GM21381 (cell line): ENCODE measurements at regions not wholly inside any gene's neighbourhood (a gene's known extent, or its start where the extent isn't known, plus 50 kb on each side); places are given as distances from the start of the nearest gene placed in this dataset.

ENCODE experiments used
- ATAC-seq: cut with Tn5 transposase; IDR thresholded peaks from one replicate; pipeline ENCODE4 v1.9.1; 2021; ENCODE audit warnings: mild to moderate bottlenecking, moderate library complexity; ENCODE audit not compliant: unreplicated experiment

DNA sequence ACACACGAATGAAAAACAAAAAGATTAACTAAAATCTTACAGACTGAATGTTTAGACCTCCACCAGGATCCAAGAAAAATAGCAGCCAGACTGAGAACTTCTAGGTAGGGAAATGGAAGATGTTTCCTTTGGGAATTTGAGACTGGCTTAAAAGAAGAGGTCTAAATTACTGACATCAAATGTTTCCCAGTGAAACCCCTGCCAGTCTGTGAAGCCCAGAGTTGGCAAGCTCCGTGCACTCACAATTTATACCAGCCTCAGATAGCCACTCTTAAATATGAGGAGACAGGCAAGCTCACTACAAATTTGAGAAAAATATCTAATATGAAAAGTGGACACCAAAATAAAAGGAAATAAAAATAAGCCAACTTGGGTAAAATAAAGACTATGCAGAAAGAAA is 700.5 kb upstream of the ZNF385D start:
- ATAC-seq: no peak

DNA sequence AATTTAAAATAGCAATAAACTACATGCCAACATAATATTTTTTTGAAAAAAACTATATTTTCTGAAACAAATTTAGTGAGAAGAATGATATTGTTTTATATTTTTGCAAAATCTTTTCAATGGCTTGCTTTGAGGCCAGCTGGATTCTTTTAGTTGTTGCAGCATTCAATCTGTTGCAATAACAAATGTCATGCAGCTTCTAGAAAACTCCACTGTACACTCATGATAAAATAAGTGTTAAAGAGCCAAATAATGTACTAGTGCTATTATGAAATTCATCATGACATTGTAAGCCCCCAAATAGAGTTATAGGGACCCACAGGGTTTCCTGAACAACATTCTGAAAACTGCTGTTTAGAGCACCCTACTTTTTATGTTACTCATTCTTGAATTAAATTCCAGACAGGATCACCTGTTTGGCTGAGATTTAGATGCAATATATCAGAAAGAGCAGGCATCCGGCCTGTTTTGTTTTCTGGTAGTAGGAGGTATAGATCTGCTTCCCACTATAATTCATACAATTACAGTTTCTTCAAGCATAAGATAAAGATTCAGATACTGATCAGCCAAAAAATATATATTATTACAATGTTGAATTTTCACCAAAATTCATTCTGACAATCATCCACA is 703.0 kb upstream of the ZNF385D start:
- no peak for ATAC-seq

DNA sequence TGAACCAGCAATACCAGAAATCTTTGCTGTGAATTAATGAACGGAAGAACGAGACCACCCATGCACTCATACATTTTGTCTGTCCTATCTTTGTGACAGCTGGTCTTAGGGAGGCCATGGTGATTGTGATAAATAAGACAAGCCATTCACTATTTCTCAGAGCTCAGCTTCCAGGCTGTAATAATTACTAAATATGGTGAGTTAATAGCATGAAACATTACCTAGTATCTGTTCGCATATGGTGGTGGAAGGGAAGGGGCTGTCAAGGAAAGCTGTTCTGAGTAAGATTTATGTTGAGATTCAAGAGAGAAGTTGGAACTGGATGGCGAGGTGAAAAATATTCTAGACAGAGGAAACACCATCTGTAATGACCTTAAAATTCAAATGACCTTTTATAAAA is 719.0 kb upstream of the ZNF385D start:
- no peak for ATAC-seq

GRCh38 chr3:22471557-22471956 is 720.5 kb upstream of the ZNF385D start:
- no peak for ATAC-seq

GRCh38 chr3:22474706-22475445 is 723.9 kb upstream of the ZNF385D start:
- ATAC-seq: no peak

- ATAC-seq: no peak
These were observed 724.7 kb upstream of the ZNF385D start for GRCh38 chr3:22475665-22476240.

- no peak for ATAC-seq
These were observed 726.0 kb upstream of the ZNF385D start for GRCh38 chr3:22476976-22477375.

DNA sequence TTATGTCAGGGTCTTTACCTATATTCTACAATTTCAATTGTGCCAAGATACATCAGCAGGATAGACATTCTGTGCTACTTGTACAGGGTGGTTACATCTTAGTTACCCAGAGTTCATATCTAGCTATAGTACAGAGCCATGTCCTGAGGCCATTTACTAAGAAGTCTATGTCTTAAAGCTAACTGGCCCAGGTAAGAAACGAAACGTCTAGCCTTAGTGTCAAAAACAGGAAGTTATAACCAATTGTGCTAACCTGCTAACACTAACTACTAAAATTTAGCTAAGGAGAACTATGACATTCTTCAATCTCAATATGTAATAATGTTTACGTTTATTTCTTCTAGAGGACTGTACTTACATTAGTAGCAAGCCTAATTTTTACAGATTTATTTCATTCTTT is 717.2 kb upstream of the UBE2E2 start:
- no peak for ATAC-seq

DNA sequence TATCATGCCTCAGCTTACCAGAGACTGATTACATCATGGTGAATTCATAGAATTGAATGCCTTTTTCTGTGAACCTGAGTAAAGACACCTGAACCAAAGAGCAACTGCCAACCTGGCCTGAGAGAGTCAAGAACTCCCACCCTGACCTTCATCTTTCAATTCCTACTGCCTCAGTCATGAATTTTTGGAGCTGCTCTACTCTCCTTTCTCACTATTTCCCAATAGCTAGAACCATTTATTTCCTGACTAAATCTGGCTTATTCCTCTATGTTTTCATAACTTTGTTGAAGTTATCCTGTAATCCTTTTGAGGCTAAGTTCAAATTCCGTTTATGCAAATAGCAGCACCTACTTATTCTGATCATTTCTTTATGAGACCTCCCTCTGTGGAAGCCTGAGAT is 712.4 kb upstream of the UBE2E2 start:
- no peak for ATAC-seq

- no peak for ATAC-seq
These were observed 711.8 kb upstream of the UBE2E2 start for GRCh38 chr3:22491344-22491743.

- ATAC-seq: no peak
These were observed 710.8 kb upstream of the UBE2E2 start for GRCh38 chr3:22492342-22492741.

- ATAC-seq: no peak
These were observed 707.9 kb upstream of the UBE2E2 start for GRCh38 chr3:22495241-22495640.

DNA sequence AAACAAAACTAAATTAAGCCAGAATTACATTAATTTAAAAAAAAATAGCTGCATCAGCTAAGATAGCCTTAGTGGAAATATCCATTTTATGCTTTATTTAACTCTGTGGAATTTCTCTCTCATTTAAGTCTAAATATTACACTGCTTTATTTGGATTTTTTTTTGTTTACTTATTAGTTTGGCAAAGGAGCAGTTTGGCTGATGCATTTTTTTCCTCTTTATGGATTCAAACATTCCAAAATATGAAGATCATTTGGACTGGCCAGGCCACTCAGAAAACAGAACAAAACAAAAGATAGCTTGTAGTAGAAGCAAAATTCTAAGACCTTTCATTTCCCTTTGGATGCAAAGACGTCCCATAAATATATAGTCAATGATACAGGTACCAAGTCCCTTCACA is 707.3 kb upstream of the UBE2E2 start:
- ATAC-seq: no peak

GRCh38 chr3:22496641-22497040 is 706.5 kb upstream of the UBE2E2 start:
- no peak for ATAC-seq

DNA sequence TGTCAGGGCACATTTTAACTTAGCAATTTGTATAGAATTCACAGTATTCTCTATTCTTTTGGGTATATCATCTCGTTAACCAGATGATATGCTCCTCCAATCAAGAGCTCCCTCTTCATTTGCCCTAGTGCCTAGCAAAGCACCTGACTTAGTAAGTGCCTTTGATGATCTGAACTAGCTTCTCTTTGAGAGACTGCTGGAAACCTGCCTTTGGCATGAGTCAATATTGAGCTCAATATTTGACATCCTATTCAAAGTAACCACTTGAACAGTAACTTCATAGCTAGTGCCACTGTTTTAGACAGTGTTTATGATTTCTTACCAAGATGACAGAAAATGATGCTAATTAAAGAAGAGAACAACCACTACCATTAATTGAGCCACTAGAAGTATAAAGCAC is 696.3 kb upstream of the UBE2E2 start:
- ATAC-seq: no peak

- no peak for ATAC-seq
These were observed 695.4 kb upstream of the UBE2E2 start for GRCh38 chr3:22507709-22508108.

GRCh38 chr3:22523925-22524324 is 679.2 kb upstream of the UBE2E2 start:
- no peak for ATAC-seq

DNA sequence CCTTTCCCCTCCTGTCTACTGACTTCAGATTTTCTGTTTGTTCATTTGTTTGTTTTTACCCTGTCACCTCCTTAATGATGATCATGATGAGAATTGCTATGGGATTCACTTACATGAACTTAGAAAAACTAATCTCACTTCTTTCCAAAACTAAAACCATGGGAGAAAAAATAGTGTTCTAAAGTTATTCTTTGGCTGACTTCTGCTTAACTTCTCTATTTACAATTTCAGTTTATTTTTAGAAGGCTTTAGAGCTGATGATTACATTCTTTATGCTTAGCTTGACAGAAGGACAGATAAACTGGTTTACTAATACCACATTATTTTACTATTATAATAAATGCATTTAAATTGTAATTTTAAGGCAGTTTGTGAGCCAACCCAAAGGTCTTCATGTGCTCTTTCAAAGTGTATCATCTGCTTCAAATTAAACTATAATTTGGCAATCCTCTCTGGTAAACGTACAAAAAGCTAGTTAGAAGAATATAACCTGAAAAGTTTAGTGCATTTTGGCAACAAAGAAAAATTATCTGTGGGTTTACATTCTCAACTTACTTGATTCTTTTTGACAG is 676.8 kb upstream of the UBE2E2 start:
- ATAC-seq: no peak

- ATAC-seq: no peak
These were observed 666.6 kb upstream of the UBE2E2 start for GRCh38 chr3:22536541-22536940.

- ATAC-seq: no peak
These were observed 665.6 kb upstream of the UBE2E2 start for GRCh38 chr3:22537560-22537959.

- no peak for ATAC-seq
These were observed 660.8 kb upstream of the UBE2E2 start for GRCh38 chr3:22542311-22542710.
